SHP77 (cell line): ENCODE measurements at regions not wholly inside any gene's neighbourhood (a gene's known extent, or its start where the extent isn't known, plus 50 kb on each side); places are given as distances from the start of the nearest gene placed in this dataset.

Experiments used
- DNase-seq, 2 experiments: peaks; one replicate each; lab custom pipeline; 2025; lab: John Stamatoyannopoulos, UW

DNA sequence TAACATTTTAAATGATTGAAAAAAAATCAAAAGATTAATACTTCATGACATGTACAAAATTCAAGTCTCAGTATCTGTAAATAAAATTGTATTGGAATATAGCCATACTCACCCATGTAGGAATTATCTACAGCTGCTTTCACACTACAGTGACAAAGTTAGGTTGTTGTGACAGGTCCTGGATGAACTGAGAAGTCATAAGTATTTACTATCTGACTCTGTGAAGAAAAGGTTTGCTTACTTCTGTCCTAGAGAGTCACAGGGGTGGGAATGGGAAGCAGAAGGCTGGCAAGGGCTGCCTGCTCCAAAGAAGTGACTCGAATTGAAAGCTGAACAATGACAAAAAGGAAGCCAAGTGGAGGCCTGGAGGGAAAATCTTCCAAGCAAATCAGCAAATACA, 155.2 kb downstream of the SLC30A10 start:
- no peak for DNase-seq

DNA sequence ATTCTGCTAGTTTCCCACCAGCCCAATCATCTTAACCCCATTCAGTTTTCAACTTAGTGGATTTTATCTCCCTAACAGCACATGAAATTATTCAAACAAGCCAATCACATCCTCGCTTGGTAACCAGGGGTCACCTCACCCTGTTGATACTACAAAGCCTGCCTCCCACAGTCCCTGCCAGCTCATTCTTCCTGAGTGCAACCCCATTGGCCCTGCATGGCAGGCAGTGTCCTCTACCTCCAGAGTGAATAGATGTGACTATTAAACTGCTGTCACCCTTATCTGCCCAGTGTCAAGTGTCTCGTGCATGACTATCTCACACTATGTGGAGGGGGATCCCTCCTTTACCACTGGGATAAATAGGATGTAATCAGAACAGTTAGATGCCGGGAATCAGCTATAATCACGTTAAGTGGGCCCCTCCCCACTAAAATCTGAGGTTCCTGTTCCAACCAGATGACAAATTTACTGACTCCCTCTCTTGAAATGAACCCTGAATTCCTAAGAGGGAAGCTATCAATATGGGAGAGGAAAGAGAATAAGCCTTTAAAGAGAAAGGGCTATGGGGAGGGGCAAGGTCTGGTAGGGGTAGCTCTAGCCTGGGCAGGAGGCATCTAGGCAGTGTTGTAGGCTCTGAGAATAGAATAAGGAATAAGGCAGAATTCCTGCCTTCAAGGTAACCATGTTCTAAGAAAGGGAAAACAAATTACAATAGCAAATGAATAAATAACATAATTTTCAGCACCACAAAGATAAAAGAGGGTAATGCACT, 155.9 kb downstream of the SLC30A10 start:
- DNase-seq = no peak

DNA sequence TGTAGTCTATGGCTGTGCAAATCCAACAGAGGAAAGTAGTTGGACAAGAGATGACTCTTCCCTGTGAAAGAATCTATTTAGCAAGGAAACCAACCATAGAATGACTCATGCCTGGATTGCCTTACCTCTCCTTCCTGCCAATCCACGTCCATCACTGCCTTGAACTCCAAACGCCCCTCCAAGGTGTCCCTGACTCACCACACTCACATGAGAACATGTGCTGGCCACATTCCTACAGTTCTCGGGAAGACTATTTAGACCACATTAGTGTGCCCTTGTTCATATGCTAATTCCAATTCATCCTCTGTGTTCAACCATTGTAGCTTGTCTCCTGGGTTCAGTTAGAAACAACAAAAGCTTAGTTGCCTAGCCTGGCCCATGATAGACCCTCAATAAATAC, 157.3 kb downstream of the SLC30A10 start:
- no peak for DNase-seq

DNA sequence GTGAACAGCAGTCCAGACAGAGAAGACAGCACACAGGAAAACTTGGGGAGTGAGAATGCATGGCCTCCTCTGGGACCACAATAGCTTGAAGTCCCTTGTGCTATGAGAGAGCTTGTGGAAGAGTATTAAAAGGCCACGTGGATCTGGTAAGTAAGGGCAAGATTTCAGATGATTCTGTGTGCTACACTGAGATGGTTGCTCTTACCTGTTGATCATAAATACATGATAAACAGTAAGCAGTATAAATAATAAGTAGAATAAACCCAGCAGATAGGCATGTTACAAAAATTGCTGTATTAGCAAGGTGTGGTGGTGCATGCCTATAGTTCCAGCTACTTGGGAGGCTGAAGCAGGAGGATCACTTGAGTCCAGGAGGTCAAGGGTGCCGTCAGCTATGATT, 150.4 kb upstream of the ZC3H11B start:
- no peak for DNase-seq

DNA sequence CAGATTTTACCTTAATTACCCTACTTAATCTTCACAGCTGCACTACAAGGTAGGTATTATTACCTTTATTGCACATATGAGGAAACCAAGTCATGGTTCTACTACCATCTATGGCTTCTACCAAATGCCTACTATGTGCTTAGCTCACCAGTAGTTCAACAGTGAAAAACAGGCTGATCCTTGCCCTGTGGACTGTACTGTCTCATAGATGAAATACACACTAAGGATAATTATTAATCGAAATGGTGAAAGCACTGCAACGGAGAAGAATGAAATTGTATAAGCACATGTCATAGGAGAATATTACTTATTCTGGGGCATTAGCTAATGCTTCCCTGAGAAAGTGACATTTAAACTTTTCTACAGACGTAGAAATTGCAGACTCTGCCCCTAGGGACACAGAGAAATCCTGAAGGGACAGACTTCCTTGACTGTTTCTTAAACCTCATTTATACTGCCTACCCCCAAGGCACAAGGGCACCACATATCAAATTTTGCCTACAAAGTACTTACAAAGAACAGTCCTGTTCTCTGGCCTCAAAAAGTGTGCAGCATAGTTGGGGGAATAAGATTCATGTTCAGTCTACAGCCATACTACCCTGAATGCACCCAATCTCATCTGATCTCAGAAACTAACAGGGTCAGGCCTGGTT, 148.4 kb upstream of the ZC3H11B start:
- DNase-seq = no peak

DNA sequence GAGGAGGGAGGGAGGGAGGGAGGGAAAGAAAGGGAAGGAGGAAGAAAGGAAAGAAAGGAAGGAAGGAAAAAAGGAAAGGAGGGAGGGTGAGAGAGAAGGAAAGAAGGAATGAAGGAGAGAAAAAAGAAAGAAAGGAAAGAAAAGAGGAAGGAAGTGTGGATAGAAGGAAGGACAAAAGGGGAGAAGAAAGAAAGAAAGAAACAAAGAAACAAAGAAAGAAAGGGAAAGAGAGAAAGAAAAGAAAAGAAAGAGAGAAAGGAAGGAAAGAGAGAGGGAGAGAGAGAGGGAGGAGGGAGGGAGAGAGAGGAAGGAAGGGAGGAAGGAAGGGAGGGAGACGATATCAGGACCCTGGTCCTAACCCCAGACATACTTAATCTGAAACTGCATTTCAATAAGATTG, 146.2 kb upstream of the ZC3H11B start:
- DNase-seq = no peak

DNA sequence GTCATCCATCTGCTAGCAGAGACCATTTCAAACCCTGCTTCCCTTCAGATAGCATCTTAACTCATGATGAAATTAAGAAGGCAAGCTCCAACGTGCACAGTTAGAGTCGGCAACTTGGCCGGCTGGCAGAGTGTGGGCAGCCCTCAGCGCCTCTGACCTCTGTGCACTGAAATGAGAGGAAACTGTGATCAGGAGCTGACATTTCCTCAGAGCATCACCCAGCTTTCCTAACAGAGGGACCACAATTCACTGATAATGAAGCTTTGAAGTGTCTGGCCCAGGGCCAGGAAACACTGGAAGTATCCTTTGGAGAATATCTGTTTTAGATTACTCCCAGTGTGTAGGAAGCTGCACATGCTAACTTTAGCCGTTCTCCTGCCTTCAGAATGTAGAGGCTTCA, 145.0 kb upstream of the ZC3H11B start:
- no peak for DNase-seq

DNA sequence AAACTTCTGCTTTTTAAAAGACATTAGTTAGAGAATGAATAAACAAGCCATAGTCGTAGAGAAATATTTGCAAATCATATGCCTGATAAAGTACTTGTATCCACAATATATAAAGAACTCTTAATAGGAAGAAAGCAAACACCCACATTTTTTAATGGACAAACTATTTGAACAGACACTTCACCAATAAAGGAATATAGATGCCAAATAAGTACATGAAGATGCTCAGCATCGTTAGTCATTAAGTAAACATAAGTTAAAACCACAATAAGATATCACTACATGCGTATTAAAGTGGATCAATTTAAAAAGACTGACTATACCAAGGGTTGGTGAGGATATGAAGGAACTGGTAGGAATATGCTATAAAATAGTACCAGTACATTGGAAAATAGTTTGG, 142.3 kb upstream of the ZC3H11B start:
- no peak for DNase-seq

DNA sequence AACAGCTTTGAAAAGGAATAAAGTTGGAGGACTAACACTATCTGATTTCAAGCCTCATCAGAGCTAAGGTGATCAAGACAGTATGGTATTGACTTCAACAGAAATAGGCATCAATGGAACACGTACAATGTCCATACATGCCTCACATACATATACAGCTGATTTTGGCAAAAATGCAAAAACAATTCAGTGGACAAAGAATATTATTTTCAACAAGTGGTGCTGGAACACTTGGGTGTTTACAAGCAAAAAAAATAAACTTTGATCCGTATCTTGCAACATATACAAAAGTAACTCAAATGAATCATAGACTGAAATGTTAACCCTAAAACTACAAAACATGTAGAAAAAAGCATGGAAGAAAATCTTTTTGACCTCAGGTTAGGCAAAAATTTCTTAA, 141.9 kb upstream of the ZC3H11B start:
- no peak for DNase-seq

DNA sequence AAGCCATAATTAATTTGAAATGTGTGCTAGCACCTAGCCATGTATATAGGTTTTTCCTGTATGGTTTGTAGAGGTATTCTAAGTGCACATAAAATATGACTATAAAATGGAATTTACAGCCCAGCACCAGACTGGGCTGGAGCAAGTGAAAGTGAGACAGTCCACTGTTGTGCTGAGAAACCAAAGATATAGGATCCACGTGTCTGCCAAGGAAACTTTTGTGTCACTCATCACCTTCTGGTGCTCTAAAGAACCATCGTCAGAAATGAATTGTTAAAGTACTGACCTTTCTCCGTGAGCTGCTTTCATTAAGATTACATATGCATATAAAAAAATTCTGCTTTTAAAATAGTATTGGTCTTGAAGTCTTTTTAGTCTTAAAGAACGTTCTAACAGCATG, 141.0 kb upstream of the ZC3H11B start:
- no peak for DNase-seq

DNA sequence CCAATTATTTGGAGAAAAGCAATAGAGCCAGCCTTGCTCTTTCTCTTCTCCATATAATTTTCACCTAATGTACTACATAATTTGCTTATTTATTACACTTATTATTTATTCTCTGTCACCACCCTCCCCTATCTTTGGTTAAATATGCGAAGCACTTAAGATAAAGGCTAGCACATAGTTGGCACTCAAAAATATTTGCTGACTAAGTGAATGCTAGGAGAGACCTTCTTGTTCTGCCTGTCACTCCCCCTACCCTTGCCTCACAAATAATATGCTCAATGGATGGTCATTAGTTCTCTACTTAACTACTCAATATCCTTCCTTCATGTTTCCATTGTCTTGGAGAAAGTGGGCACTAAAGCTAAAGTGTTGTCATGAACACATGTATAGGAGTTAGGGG, 139.7 kb upstream of the ZC3H11B start:
- no peak for DNase-seq

DNA sequence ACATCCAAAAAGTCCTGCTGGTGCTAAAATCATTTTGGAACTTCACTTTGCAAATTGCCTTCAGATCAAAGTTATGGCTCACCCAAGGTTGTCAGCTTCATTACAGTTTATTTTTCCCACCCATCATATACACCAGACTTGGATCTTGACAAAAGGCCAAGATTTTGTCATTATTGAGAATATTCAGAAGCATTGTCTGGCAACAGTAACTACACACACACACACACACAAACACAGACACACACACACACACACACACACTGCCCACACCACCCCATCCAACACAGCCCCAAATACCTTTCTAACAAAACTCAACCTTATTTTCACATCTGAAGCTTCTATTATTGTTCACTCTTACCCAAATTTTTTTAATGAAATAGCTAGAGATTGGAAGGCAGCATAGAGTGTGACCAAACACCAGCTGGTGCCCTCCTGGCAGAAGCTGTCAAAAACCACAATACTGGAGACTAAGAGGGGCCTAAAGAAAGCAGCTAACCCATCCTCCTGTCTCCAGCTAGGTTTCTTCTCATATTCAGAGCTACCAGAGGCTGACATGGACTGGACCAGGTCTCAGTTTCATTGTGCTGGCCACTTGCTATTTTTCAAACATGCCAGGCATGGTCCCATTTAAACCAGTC, 139.1 kb upstream of the ZC3H11B start:
- no peak for DNase-seq

DNA sequence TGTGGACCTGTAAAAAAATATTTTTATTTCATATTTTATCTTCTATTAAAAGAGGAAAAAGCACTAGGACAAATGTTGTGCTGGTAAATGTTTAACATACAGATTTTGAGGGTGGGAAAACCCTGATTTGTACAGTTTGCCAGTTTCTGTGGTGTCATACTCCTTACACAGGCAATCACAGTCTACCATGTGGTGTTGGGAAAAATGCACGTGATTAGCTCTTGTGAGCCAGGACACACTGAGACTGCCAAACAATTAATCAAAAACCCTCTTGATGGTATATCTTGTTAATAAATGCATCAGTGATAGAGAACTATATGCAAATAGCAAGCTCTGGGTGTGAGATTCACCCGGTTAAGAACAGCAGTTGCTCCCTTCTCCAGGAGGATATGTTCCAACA, 136.5 kb upstream of the ZC3H11B start:
- DNase-seq = no peak

DNA sequence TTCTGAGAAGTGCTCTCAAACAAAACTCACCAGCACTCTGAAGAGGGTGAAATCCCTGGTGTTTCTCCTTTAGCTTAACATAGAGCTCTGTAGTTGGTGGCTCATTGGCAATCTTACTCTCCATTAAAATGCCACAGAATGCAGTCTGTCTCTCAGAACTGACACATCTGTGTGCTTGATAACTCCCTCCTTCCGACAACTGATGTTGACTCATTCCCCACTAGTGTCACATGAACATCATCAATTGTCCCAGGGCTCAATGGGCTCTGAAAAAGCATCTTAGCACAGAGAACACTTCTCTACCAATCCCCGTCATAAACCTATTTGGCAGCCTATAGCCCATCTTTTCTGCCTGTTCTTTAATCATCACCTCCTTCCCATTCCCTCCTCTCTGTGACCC, 133.2 kb upstream of the ZC3H11B start:
- DNase-seq = no peak

DNA sequence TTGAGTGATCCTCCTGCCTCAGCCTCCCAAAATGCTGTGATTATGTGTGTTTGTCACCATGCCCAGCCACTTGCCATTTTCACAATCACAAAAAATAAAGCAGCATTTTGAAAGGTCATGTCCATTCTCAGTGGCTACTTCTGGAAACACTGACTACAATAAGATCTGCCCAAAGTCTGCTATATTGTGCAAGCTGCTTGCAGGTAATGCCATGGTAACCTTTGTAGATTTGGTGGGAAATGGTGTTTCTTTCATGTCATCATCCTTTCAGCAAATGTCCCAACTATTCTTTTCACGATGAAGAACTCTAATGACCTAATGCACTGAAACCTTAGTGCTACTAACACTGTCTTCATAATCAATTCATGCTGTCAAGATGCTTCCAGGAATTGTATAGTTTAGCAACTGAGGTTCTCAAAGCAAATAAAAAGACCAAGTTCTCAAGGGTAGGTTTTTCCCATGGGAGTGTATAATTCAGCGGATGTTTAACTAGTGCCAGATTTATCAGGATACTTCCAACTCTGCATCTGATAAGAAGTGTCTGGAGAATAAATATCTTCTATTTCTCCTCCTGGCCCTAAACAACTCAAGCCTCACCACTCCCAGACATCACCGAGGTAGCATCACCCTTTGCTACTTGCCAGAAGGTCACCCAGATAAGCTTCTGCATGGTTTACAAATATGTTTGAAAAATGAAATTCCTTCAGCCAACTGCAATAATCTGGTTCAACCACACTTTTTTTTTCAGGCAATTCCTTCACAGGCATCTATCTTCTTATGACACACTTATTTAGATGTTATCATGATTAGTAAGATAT, 132.0 kb upstream of the ZC3H11B start:
- no peak for DNase-seq

DNA sequence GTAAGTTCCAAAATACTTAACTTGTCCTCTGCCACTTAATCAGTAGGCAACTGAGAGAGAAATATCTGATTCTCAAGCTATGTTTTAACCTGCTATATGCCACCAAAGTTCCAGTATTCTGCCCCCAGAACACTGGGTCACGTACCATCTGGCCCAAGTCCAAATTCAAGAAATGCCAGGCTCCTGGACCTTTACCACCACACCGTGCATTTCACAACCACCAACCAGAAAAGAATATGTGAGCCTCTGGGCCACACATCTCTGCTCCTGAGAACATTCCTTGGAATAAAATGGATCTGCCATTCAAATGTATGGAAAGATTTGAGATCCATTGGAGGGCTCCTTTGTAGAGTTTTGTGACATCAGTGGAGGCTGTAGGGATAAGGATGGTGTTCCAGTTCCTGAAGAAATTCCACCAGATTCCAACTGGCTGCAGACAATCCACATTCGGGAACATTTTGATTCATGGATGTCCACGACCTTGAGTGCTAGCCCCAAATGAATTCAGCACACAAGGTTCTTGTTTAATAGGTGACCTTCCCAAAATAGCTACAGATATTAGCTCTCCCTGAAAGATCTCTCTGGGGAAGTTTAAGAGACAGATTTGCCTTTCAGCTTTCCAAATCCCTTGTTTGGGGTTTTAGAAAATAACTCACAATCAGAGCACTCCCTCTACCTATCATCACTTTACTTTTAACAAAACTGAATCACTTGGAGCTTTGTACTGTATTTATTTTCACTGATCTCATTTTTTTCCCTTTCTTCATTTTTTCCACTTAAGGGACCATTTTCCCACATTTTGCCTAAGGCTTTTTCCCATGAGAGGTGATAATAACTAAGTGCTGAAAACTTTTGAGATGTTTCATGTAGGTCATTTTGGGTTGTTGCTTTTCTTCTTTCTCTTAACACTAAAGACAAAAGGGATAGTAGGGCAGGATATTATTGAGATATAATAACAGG, 128.4 kb upstream of the ZC3H11B start:
- DNase-seq = no peak

DNA sequence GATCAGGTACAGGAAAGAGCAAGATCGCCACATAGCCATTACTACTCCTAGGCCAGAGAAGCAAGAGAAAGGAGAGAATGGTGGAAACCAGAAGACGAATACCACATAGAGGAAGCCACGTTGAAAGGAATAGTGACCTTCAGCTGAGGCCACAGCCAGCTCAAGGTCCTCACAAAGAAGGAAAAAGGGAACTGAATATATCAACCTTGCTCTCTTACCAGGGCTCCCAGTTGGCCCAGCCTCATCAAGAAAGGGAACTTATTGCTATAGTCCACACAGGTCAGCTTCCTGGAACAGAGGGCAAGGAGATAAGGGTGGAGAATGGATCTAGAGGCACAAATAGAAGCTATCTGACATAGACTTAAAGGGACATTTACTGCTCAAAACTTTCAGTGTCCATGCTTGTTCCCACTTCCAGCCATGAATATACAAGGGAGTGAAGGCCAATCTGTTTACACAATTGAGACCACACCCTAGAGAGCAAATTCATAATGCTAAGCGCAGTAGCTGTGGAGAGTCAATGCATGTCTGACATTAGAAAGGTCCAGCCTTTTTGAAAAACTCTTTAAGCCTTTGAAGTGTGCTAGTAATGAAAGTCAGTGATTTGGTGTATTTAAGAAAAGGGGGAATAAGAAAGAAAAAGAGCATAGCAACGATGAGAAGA, 120.7 kb upstream of the ZC3H11B start:
- DNase-seq = no peak

DNA sequence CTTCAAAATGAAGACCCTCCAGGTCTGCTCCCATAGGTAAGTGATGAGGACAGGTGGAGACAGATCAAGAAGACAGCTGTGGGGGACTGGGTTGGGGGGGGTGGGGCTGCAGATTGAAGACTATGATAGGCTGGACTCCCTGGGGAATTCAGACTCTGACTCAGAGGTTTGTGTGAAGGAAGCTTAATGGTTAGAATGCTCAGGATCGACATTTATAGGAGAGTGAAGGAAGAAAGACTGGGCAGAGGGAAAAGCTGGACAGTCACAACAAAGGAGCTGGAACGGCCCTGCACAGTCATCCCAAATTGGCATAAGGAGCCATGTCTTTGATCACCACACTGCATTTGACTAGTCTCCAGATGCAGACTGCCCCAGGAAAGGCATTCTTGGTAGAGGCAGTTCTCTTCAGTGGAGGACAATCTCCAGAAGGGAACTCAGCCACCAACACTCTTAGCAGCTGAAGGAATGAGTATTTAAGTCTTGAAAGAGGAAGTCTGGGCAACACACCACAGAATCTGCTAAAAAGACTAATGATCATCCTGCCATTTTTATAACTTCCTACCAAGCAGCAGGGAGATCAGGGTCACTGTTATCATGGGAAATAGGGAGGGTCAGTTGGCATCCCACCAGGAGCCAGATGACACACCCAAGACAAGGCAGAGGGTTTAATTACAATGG, 120.0 kb upstream of the ZC3H11B start:
- DNase-seq = no peak

DNA sequence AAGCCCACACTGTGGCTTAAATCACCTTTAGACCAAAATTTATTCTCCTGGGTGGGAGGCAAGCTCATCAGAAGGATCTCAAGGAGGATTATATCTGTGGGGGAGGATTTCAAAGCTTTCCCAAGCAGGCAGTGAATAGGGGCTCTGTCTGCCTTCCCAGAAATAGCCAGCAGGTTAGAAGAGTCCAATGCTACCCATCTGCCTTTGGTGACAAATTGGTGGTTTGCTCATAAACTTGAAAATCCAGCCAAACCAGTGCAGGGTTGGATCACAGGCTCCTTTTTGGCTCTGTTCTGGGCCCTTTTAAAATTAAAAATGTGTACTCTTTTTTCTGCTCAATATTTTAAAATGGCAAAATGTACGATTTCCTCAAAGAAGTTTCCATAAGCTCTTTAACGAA, 118.9 kb upstream of the ZC3H11B start:
- no peak for DNase-seq
